NOMO-1 treated with DMSO at 0.1 percent for 48 hours (cell line): ENCODE measurements at regions not wholly inside any gene's neighbourhood (a gene's known extent, or its start where the extent isn't known, plus 50 kb on each side); places are given as distances from the start of the nearest gene placed in this dataset.

Source experiments
- DNase-seq: peaks from one replicate; lab custom pipeline; 2025; ENCODE audit not compliant: unreplicated experiment; lab: John Stamatoyannopoulos, UW

- DNase-seq, result peak; percentile 97
Measured at GRCh38 chr13:42720113-42720857, 61.1 kb upstream of the FAM216B start.

- DNase-seq, result no peak
Measured at GRCh38 chr13:42720858-42721219, 60.5 kb upstream of the FAM216B start.

GRCh38 chr13:42722883-42723539, 58.4 kb upstream of the FAM216B start:
- DNase-seq, result no peak

- peak; percentile 48 for DNase-seq
Measured at GRCh38 chr13:42728507-42729180, 52.7 kb upstream of the FAM216B start.

- DNase-seq, result no peak
Measured at GRCh38 chr13:42729857-42730402, 51.5 kb upstream of the FAM216B start.
